Omental fat pad (tissue), 3 donors: ENCODE measurements at regions not wholly inside any gene's neighbourhood (a gene's known extent, or its start where the extent isn't known, plus 50 kb on each side); places are given as distances from the start of the nearest gene placed in this dataset.

Experiments used
- ATAC-seq: fragments of 150-250 bp; one replicate; pipeline ENCODE4 v1.9.1; 2016; ENCODE audit warnings: mild to moderate bottlenecking, moderate library complexity; ENCODE audit not compliant: low FRiP score
- DNase-seq: peaks from one replicate; pipeline ENCODE4 v3.0.0-alpha.2; 2019; ENCODE audit warnings: low spot score
- CTCF ChIP-seq, 3 donors: fragments of 450-650 bp; IDR thresholded peaks; one replicate each; pipeline ENCODE4 v1.5.1; 2016 to 2017; ENCODE audit warnings: antibody characterized with exemption in 3 of 3, mild to moderate bottlenecking in 3 of 3, moderate library complexity in 2 of 3

GRCh38 chr12:30859226-30859625, 67.3 kb upstream of the TSPAN11 start:
- no peak for TF ChIP-seq CTCF (IDR thresholded peaks at IDR 0.05)
- DNase-seq (no peak), ATAC-seq (no peak)

GRCh38 chr12:30858471-30858870, 68.1 kb upstream of the TSPAN11 start:
- no peak for DNase-seq
- no peak for TF ChIP-seq CTCF (IDR thresholded peaks at IDR 0.05)
- no peak for ATAC-seq

GRCh38 chr12:30853561-30854133, 72.9 kb upstream of the TSPAN11 start:
- DNase-seq (no peak), ATAC-seq (no peak)
- TF ChIP-seq CTCF (IDR thresholded peaks at IDR 0.05): no peak

- no peak for TF ChIP-seq CTCF (IDR thresholded peaks at IDR 0.05)
- DNase-seq: no peak
- no peak for ATAC-seq
These were observed 75.9 kb upstream of the TSPAN11 start for GRCh38 chr12:30850684-30851083.

GRCh38 chr12:30847259-30847658, 79.3 kb upstream of the TSPAN11 start:
- no peak for ATAC-seq
- no peak for DNase-seq
- peak in 1 of 3 donors; percentile 31 for TF ChIP-seq CTCF (IDR thresholded peaks at IDR 0.05)

- no peak for ATAC-seq
- no peak for TF ChIP-seq CTCF (IDR thresholded peaks at IDR 0.05)
- no peak for DNase-seq
These were observed 79.8 kb upstream of the TSPAN11 start for GRCh38 chr12:30846776-30847175.

GRCh38 chr12:30845676-30846075, 80.9 kb upstream of the TSPAN11 start:
- no peak for TF ChIP-seq CTCF (IDR thresholded peaks at IDR 0.05)

More at GRCh38 chr12:30845676-30846075, 80.9 kb upstream of the TSPAN11 start:
- no peak for ATAC-seq
- DNase-seq: no peak
